ENCODE measurements at regions not wholly inside any gene's neighbourhood (a gene's known extent, or its start where the extent isn't known, plus 50 kb on each side); places are given as distances from the start of the nearest gene placed in this dataset.

DNA sequence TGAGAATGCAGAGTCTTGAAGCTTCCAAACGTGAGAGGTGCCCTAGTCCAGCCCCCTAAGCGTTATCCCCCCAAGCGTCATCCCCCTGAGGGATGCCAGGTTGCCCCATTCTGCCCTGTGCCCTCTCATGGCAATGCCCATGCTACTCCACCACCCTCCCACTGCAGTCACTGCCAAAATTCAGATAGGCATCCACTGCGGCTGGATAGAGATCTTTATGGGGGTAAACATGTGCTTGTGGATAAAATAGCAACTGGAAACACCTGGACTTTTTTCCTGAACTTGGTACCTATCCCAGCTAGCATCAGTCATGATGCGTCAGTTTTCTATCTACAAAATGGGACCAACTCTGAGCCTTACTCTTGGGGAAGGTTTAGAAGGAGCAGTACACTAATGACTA, 92.7 kb upstream of the HOXC13 start:
- H3K23me2 ChIP-seq (ENCODE audit: insufficient read length, low read depth, low read length, poor library complexity, severe bottlenecking): no peaks in the 10 kb centered on the region
- H2BK5ac ChIP-seq (ENCODE audit: insufficient read length, low read length): no peak overlapping the region
- H2AK5ac ChIP-seq (ENCODE audit: insufficient read length, low read length): no peak overlapping the region
- no CpG with 5 or more reads among the region's 5 CpGs for WGBS (ENCODE audit: extremely low coverage, insufficient read length, low lambda C conversion rate)
- no peak overlapping the region for H3K4me2 ChIP-seq (ENCODE audit: insufficient read depth, insufficient read length, low read length)
- H3K4me1 ChIP-seq (ENCODE audit: insufficient read depth, low read length): peaks cover 5% of the 10 kb centered on the region; the same call in 1 of the 2 replicates
- peaks cover 5 to 8% of the 10 kb centered on the region in 2 experiments; a peak in 3 of 4 replicates for H3K4me1 Mint-ChIP-seq
- DNase-seq: no peak
- H3K18ac ChIP-seq (ENCODE audit: insufficient read length, low read depth, low read length): no peak overlapping the region
- H3K56ac ChIP-seq (ENCODE audit: insufficient read length, low read depth, low read length): no peak overlapping the region
- no peak overlapping the region for H2BK15ac ChIP-seq (ENCODE audit: low read depth, low read length)
- H3K27me3 Mint-ChIP-seq (ENCODE audit: low read depth): peaks cover 47% of the 10 kb centered on the region
- no peaks in the 10 kb centered on the region for H3K79me2 ChIP-seq (ENCODE audit: insufficient read depth, low read length)
- H3K27ac ChIP-seq (ENCODE audit: insufficient read length, low read depth, low read length): no peak overlapping the region
- no peaks in the 10 kb centered on the region for H3K79me1 ChIP-seq (ENCODE audit: insufficient read depth, low read depth, low read length, poor library complexity, severe bottlenecking)
- no peak overlapping the region for H3K4me3 Mint-ChIP-seq
- no peaks in the 10 kb centered on the region for H3K9me3 Mint-ChIP-seq
- H3K27me3 ChIP-seq (ENCODE audit: insufficient read depth, low read length): no peaks in the 10 kb centered on the region
- no peak overlapping the region for H3K27ac Mint-ChIP-seq
- H2BK20ac ChIP-seq (ENCODE audit: low read depth, low read length, poor library complexity, severe bottlenecking): no peak overlapping the region
- no peak overlapping the region for H3K23ac ChIP-seq (ENCODE audit: insufficient read length, low read depth, low read length)
- H4K20me1 ChIP-seq (ENCODE audit: control insufficient read depth, insufficient read depth, insufficient read length): no peaks in the 10 kb centered on the region
- no peak overlapping the region for H2AFZ ChIP-seq (ENCODE audit: low read length)
- H3K9ac ChIP-seq (ENCODE audit: extremely low read depth, insufficient read length, low read length): no peak overlapping the region
- no peak overlapping the region for H3K14ac ChIP-seq (ENCODE audit: insufficient read depth, low read length)
- H2BK120ac ChIP-seq (ENCODE audit: low read depth, low read length, poor library complexity, severe bottlenecking): no peak overlapping the region
- H2BK12ac ChIP-seq (ENCODE audit: insufficient read length, low read depth, low read length): no peak overlapping the region
- TF ChIP-seq, protein P1, sequence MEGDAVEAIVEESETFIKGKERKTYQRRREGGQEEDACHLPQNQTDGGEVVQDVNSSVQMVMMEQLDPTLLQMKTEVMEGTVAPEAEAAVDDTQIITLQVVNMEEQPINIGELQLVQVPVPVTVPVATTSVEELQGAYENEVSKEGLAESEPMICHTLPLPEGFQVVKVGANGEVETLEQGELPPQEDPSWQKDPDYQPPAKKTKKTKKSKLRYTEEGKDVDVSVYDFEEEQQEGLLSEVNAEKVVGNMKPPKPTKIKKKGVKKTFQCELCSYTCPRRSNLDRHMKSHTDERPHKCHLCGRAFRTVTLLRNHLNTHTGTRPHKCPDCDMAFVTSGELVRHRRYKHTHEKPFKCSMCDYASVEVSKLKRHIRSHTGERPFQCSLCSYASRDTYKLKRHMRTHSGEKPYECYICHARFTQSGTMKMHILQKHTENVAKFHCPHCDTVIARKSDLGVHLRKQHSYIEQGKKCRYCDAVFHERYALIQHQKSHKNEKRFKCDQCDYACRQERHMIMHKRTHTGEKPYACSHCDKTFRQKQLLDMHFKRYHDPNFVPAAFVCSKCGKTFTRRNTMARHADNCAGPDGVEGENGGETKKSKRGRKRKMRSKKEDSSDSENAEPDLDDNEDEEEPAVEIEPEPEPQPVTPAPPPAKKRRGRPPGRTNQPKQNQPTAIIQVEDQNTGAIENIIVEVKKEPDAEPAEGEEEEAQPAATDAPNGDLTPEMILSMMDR (conservative IDR thresholded peaks at IDR 0.05): no peak
- no peak overlapping the region for H4K8ac ChIP-seq (replicated peaks; ENCODE audit: insufficient read length, low read depth, low read length)
- no peak overlapping the region for H4K91ac ChIP-seq (ENCODE audit: insufficient read length, low read depth, low read length)
- no peak overlapping the region for H3T11ph ChIP-seq (ENCODE audit: low read length)
- H3K4ac ChIP-seq (ENCODE audit: low read depth, low read length): no peak overlapping the region
- no peaks in the 10 kb centered on the region for H3K36me3 Mint-ChIP-seq (ENCODE audit: insufficient read depth in 1 of 3, low read depth in 3 of 3)
- no peak overlapping the region for H4K5ac ChIP-seq (ENCODE audit: insufficient read length, low read depth, low read length)
- H3K9me3 ChIP-seq (ENCODE audit: control insufficient read depth, low read depth, low read length): no peaks in the 10 kb centered on the region
